CD4-positive, alpha-beta T cell treated with Interleukin-15 for 4 hours (primary cell): ENCODE measurements at regions not wholly inside any gene's neighbourhood (a gene's known extent, or its start where the extent isn't known, plus 50 kb on each side); places are given as distances from the start of the nearest gene placed in this dataset.
"Not testable (repeated sequence)": the region's sequence is repeated elsewhere in the genome, so short reads cannot be mapped to it uniquely, and the experiment has no call there.

Source experiments
- DNase-seq: peaks from one replicate; pipeline ENCODE4 v3.0.0-alpha.2; 2020; ENCODE audit warnings: low spot score

DNA sequence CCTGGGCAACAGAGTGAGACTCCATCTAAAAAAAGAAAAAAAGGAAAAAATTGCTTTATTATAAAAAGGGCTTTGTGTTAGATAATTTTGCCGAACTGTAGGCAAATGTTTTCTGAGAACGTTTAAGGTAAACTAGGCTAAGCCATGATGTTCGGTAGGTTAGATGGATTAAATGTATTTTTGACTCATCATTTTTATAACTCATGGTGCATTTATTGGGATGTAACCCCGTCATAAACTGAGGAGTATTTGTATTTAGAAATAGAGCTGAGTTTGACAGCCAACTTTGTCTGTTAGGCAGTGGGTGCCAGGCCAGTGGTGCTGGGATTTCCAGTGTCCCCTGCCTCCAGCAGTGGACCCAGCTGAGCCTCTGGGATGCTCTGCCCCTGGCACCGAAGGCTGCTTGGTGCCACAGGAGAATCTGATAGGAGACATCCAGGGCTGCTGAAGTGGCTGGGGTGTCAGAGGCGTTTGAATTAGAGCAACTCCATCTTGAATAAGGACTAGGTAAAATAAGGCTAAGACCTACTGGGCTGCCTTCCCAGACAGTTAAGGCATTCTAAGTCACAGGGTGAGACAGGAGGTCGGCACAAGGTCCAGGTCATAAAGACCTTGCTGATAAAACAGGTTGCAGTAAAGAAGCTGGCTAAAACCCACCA, 114.9 kb upstream of the EEPD1 start:
- no peak for DNase-seq

DNA sequence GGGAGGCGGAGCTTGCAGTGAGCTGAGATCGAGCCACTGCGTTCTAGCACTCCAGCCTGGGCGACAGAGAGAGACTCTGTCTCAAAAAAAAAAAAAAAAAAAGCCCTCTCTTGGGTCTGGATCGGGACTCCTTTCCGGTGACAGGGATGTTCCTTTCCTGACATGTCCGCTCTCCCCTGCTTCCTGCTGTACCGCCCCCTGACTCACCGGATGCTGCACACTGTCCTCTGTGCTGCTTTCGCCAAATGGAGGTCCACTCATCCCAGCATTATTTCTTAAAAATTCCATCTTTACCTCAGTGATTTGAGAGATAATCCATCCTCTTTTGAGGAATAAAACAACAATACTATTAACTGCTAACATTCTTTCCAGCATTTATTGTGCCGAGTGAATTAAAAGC, 113.8 kb upstream of the EEPD1 start:
- no peak for DNase-seq

DNA sequence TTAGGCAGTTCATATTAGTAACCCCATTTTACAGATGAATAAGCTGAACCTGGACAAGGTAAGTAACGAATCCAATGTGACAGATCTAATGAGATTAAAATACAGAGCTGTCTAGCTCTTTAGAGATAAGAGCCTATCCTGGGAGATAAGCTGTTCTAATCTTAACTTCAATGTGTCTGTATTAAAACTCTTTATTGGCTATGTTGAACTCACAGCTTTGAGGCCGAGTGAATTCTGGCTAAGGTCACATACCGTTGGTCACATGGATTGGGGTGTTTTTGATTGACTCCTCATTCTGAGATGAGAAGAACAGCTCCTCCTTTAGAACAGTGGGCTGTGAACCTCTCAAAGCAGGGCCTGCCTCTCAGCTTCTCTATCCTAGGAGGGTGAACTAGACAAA, 113.4 kb upstream of the EEPD1 start:
- DNase-seq, result no peak

DNA sequence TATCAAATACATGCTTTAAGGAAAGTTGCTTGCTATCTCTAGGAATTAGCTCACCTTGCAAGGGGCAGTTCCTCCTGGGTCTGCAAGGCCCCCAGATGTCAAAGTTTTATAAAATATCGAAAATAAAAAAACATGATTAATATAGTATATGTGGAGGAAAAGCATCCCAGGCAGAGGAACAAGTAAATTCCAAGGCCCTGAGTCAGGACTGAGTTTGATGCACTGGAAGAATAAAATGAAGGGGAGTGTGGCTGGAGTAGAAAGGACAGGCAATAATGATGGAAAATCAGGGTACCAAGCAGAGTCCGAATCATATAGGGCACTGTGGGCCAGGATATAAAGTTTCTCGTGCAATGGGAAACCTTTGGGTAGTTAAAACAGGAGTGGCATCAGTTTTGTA, 112.4 kb upstream of the EEPD1 start:
- no peak for DNase-seq

DNA sequence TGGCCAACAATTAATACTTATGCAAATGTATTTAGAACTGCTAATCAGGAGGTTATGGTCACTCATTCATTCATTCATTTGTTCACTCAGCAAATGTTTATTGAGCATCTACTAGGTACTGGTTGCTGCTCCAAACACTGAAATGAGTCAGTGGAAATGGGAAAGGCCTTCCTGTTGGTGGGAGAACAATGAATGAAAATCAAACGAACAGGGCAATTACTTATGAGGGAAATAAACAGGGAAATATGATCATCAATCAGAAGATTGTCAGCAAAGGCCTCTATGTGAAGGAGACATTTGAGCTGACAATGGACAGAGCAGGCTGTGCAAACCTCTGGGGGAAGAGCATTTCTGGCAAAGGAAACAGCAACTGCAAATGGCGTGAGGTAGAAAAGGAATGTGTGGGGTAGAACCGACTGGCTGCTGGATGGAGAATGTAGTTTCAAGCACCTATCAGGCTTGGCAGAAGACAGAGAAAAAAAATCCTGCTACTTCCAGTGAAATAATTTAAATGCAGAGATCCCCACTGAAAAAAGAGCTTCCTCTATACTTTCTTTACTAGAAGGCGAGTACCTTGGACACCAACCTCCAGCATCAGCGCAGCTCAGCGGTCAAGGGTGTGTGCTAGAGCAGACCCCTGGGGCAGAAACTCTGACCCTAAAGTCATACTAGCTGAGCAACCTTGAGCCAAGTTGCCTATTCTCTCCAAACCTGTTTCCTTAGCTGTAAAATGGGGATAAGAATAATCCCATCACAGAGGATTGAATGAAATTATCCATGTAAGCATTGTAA, 108.8 kb upstream of the EEPD1 start:
- DNase-seq, result no peak

DNA sequence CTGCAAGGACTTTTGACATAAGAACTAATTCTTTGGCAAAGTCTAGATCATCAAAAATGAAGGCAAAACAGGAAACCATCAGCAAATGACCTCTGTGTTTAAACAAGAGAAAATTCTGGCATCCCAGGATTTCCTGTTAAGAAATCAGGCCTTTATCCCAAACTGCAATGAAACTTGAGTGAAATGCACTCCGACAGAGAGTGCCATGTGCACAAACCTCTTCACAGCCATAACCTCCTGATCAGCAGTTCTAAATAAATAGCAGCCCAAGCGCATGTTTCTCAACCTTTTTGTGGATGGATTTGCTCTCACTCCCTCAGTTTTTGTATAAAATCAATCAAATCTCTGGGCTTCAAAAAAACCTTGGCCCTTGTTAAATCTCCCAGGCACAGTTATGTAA, 107.7 kb upstream of the EEPD1 start:
- no peak for DNase-seq

DNA sequence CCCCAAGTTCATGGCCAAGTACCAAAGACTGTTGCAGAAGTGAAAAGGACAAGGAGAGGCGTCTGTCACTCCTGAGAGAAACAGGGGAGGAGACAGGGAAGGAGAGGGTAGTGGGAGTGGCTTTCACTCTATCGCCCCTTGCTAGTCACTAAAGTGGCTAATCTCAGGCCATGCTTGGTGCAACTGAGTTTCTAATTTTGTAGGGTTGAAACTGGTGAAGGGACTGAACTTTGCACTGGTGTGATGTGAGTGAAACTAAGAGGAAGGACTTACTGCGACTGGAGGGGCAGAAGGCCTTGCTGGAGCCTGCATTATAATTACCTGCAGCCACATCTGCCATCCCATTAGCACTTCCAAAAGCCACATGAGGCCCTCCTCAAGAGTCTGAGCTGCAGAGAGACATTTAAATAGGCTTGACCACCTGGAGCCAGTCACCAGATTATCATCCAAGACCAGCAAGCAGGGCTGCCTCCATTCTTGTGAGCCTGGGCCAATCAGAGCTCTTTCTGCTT, 107.2 kb upstream of the EEPD1 start:
- DNase-seq, result no peak

DNA sequence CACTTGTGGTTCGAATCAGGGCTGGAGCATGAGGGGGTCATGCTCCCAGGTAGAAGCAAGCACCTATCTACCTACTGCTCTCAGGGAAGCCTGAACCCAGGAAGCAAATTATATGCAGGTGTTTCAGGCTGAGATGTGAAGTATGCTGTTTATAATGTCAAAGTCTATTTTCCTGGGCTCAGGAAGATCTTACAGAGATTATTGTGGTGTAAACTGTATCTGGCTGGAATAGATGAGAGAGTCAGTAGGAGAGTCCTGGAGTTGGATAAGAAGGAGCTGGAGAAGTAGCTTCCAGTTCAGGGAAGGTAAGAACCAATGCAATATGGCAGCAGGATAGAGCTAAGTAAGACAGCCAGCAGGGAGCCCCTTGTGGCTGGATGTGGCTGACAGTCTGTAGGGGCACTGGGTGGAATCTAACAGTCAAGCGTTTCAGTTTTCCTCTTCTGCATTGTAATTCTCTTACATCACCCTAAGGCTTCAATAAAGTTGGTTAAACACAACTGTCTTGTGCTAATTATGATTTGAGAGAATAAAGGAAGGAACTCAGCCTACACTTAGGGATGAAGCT, 105.9 kb upstream of the EEPD1 start:
- no peak for DNase-seq

DNA sequence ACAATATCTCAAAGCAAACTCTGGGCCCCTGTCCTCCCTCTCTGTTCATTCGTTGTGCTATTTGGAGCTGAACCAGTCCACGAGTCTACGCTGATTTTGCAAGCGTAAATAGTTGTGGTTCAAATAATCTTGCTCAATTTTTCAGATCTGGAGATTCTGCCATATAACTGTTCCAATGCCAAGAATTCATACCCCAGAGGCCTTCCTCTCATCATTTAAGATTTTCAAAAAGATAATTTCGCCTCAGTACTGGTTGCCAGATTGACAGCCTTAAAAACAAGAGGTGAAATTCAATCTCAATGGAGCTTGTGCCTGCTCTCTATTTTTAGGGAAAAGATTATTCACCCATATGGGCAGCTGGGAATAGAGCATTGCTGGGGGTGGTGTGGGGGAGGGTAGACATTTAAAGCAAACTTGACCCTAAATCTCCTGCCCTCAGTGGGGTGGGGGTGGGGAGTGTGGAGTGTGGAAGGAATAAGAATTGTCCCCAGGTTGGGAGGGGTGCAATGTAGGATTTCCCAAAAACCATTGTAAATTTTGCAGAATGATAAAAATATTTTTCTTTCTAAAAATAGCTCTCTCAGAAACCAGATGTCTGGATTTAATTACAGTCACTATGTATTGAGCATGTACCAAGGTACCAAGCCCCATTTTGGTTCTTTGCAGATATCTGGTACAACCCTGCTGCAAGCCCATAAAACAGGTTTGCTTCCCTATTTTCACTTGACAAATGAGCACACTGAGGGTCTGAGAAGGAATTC, 104.7 kb upstream of the EEPD1 start:
- DNase-seq, result no peak

DNA sequence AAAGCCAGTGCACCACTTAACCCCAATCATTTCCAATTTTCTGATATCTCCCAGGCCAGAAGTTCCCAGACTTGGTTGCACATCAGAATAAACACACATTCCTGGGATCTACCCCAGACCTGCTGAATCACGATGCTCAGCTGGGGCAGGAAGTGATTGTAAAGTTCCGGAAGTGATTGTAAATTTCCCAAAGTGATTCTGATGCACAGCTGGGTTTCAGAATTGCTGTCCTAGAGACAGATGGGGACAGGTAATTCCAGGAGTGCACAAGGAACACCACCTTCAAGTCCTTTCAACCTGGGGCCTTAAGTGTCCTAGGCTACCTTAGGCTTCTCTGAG, 104.2 kb upstream of the EEPD1 start:
- DNase-seq, result no peak

DNA sequence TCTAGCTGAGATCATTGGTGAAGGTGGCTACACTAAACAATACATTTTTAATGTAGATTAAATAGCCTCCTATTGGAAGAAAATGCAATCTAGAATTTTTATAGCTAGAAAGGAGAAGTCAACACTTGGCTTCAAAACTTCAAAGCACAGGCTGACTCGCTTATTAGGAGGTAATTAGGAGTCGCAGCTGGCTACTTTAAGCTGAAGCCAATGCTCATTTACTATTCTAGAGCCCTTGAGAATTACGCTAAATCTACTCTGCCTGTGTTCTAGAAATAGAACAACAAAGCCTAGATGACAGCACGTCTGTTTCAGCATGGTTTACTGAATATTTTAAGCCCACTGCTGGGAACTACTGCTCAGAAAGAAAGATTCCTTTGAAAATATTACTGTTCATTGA, 101.6 kb upstream of the EEPD1 start:
- DNase-seq, result no peak

DNA sequence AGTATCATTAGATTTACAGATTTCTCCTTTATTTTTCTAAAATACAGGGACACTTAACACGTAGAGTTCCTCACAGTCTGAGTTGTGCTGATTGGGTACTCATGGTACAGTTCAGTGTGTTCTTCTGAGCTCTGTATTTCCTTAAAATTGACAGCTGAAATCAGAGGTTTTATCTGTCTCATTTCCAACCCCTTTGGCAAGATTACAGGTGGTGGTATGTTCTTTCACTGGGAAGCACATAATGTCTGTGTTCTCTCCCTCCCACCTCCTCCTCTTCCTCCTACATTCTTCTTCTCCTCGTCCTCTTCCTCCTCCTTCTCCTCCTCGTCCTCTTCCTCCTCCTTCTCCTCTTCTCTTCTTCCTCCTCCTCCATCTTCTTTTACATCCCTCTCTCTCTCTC, 99.5 kb upstream of the EEPD1 start:
- DNase-seq, result no peak

DNA sequence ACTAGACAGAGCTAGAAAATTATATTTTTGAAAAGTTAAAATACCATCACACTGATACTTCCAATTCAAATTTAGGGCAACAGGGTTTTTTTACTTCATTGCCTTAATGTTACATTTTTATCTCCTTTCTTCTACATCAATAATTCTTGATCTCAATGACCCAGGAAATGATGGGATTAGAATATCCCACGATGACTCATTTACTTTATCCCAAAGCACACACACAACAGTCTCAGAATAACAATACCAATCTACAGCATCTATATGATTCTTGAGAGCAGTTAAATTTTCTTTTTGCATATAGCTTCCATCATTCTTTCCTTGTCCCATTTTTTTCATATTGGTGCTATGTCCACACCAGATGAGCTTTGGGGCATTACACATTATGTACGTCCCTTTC, 98.4 kb upstream of the EEPD1 start:
- DNase-seq, result no peak

DNA sequence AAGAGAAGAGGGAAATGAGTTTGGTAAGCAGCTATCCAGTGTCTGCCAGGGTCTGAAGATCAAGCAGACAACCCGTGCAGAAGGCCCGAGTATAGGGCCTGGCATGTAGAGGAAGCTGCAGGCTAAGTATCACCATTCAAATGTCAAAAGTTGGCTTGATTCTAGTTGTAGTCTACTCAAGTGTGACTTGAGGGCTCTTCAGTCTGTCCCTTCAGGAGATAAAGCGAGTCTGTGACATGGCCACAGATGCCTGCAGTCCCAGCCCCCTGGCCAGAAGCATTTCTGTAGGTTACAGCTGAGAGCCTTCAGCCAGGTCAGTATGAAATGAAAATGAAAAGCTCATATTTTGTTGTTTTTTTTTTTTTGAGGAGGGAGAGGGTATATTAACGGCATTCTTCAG, 97.8 kb upstream of the EEPD1 start:
- DNase-seq, result no peak

DNA sequence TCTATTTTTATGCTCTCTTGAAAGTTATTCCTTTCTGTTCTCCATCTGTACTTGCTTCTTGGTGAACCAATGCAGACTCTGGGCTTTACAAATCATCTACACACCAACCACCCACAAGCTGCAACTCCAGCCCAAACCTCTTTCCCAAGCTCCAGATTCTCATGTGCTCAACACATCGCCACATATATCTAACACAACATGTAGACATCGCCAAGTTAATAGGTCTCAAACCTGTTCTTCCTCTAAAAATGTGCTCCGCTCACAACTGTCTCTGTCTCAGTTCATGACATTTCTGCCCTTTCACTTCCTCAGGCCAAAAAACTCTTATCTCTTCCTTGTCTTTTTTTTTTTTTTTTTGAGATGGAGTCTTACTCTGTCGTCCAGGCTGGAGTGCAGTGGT, 95.7 kb upstream of the EEPD1 start:
- no peak for DNase-seq

DNA sequence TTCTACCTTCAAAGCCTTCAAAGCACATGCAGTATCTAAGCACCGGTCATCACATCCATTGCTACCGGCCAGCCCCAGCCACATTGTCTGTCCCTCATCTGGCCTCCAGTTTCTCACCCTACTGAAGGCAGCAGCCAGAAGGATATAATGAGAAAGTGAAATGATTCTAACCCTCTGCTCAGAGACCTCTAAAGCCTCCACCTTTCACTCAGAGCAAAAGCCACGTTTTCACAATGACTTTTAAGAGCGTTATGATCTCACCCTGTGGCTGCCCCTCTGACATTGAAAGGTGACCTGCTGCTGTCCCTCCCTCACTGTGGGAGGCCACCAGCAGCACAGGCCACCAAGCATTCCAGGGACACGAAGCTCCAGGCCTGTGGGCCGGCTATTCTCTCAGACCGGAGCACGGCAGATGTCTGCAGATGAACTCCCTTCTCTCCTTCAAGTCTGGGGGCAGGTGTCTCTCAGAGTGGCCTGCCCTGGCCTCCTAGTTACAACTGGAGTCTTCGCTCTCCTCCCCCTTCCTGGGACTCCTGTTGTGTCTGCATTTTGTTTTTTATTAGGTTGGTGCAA, 94.9 kb upstream of the EEPD1 start:
- no peak for DNase-seq

DNA sequence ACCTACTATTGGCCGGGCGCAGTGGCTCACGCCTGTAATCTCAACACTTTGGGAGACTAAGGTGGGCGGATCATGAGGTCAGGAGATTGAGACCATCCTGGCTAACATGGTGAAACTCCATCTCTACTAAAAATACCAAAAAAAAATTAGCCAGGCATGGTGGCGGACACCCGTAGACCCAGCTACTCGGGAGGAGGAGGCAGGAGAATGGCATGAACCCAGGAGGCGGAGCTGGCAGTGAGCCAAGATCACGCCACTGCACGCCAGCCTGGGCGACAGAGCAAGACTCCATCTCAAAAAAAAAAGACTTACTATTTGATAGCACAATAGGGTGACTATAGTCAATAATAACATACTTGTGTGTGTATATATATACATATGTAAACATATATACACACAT, 92.7 kb upstream of the EEPD1 start:
- DNase-seq, result not testable (repeated sequence)

DNA sequence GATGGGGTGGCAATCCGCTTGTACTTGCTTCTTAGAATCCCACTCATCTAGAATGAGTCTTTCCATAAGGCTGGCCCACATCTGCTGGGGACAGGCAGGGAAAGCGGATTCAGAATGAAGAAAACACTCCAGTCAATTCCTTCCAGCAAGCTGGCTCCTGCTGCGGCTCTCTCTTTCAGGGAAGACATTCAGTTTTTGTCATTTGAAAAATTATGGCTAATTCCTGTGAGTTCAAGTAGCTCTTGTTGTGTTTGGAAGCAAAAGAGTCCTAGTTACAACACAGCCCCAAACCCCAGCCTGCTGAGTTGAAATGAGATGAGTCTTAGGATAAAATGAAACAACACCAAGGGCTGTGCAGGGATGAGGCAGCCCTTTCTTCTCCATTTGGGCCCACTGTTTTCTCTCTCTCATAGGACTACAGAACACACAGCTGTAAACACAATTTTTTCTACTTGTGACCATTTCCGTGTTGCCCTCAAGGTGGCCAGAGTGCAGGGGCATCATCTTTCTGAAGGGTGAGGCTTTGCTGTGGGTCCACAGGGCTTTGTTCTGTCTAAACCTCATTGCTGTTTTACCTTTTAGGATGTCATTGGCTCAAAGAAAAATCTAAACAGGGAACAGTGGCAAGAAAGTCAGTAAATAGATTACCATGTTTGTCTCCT, 90.8 kb upstream of the EEPD1 start:
- DNase-seq, result no peak

DNA sequence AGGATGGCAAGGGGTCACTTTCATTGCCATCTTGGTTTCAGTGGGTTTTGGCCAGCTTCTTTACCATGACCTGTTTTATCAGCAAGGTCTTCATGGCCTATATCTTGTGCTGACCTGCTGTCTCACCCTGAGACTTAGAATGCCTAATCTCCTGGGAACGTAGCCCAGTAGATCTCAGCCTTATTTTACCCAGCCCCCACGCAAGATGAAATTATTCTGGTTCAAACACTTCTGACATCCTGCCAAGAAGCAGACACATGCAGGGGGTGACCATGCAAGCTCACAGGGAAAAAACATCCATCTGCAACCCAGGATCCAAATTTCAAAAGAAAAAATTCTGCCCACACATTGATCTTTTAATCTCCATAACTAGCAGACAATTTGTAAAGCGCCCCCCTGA, 88.4 kb upstream of the EEPD1 start:
- DNase-seq, result no peak

DNA sequence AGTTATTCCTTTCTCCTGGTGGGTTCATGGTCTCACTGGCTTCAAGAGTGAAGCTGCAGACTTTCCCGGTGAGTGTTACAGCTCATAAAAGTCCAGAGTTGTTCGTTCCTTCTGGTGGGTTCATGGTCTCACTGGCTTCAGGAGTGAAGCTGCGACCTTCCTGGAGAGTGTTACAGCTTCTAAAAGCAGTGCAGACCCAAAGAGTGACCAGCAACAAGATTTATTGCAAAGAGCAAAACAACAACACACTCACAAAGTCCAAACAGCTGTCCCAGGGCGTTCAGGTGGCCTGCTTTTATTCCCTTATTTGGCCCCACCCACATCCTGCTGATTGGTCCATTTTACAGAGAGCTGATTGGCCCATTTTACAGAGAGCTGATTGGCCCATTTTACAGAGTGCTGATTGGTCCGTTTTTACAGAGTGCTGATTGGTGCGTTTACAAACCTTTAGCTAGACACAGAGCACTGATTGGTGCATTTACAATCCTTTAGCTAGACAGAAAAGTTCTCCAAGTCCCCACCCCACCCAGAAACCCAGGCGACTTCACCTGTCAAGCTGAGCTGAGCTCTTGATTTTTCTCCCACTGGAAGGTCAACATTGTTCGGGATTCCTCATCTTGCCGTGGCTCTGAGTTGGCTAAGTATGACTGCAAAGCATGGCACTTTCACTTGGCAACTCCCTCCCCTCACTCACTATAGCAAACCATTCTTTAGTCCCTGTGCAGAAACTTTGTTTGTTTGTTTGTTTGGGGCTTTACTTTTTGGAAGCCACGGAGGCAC, 87.3 kb upstream of the EEPD1 start:
- DNase-seq, result not testable (repeated sequence)

DNA sequence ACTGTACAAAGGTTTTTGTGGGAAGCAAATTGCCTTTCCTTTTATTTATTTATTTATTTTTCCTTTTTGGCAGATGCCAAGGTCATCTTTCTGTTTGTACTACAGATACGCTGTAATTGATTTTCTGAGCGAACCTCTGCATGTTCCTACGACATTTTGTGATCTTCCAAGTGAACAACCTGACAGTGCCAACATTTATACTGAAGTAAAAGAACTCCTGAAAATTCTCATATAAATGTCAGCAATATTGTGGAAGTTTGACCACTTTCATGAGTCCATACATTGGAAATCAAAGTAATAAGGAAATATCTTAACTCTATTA, 86.8 kb upstream of the EEPD1 start:
- no peak for DNase-seq
